HCT116 (cell line): ENCODE measurements at regions not wholly inside any gene's neighbourhood (a gene's known extent, or its start where the extent isn't known, plus 50 kb on each side); places are given as distances from the start of the nearest gene placed in this dataset.

Experiments used
- ATAC-seq: fragments of 200-7000 bp; cut with Tn5 transposase; 2 replicates; pipeline ENCODE4 v1.9.1; 2020; ENCODE audit warnings: mild to moderate bottlenecking, moderate library complexity
- BruUV-seq: library from RNA; stranded (reverse); fragments of 400-500 nt; replicated peaks from 2 replicates; lab custom pipeline; 2021; lab: Mats Ljungman, UMichigan
- CTCF ChIA-PET: fragments of 300-600 bp; sonication (Branson Sonifier 250); formaldehyde crosslinking; loops from one replicate; lab custom pipeline; 2021; ENCODE audit warnings: antibody characterized with exemption; lab: Charles Lee
- POLR2A ChIA-PET: fragments of 300-600, 350-600 bp; sonication (Branson Sonifier 250); formaldehyde crosslinking; loops from one replicate; lab custom pipeline; 2021; ENCODE audit warnings: antibody characterized with exemption; lab: Charles Lee
- RAD21 ChIA-PET, 2 experiments: fragments of 300-600 bp; sonication (Branson Sonifier 250); formaldehyde crosslinking; loops; one replicate each; lab custom pipeline; 2023; ENCODE audit warnings: low total read pairs in 2 of 2; ENCODE audit not compliant: uncharacterized antibody in 2 of 2, unreplicated experiment in 2 of 2, low non-redundant PET in 1 of 2; lab: Charles Lee
- DNase-seq: peaks from one replicate; pipeline ENCODE4 v3.0.0-alpha.2; 2010; ENCODE audit warnings: low read depth, low spot score
- H2AFZ ChIP-seq: fragments of 200-600 bp; shearing (Covaris generic), sonication (generic); 2 replicates; pipeline ENCODE4 v1.6.1; 2017; ENCODE audit warnings: low read depth, mixed run types, mixed read lengths, antibody characterized with exemption, low read length; ENCODE audit not compliant: poor library complexity, severe bottlenecking
- H3K27ac ChIP-seq: 2 replicates; pipeline ENCODE4 v1.5.1; 2012; ENCODE audit warnings: low read depth, low read length
- H3K27me3 ChIP-seq: fragments of 200-600 bp; sonication (generic); 2 replicates; pipeline ENCODE4 v1.6.1; 2016; ENCODE audit warnings: mixed run types, low read length, mixed read lengths; ENCODE audit not compliant: insufficient read depth
- H3K36me3 ChIP-seq, 2 experiments: fragments of 200-500 bp in 1 of 2; fragments of 200-600 bp in 1 of 2; sonication (Bioruptor generic) in 1 of 2; sonication (generic) in 1 of 2; 2 replicates each; pipeline versions ENCODE4 v1.5.1 to v1.6.1; 2014 to 2016; ENCODE audit warnings: low read length in 2 of 2, inconsistent platforms in 1 of 2, mixed read lengths in 1 of 2, mixed run types in 1 of 2; ENCODE audit not compliant: insufficient read depth in 2 of 2, control insufficient read depth in 1 of 2
- H3K4me1 ChIP-seq, 2 experiments: fragments of 200-600 bp in 1 of 2; sonication (generic) in 1 of 2; 2 replicates each; pipeline versions ENCODE4 v1.5.1 to v1.6.1; 2012 to 2017; ENCODE audit warnings: low read length in 2 of 2, inconsistent platforms in 1 of 2, mild to moderate bottlenecking in 1 of 2, mixed read lengths in 1 of 2, mixed run types in 1 of 2, moderate library complexity in 1 of 2; ENCODE audit not compliant: insufficient read depth in 2 of 2, control insufficient read depth in 1 of 2
- H3K4me2 ChIP-seq: fragments of 200-600 bp; sonication (generic); 2 replicates; pipeline ENCODE4 v1.6.1; 2017; ENCODE audit warnings: mixed run types, low read length, mixed read lengths
- H3K4me3 ChIP-seq, 2 experiments: fragments of 200-600 bp in 1 of 2; sonication (generic) in 1 of 2; replicated peaks in 1 of 2; 2 replicates each; pipeline ENCODE4 v1.5.1; 2011 to 2016; ENCODE audit warnings: low read length in 2 of 2, control low read depth in 1 of 2, low read depth in 1 of 2, mild to moderate bottlenecking in 1 of 2, mixed read lengths in 1 of 2, mixed run types in 1 of 2
- H3K79me2 ChIP-seq: fragments of 200-600 bp; sonication (generic); 2 replicates; pipeline ENCODE4 v1.6.1; 2017; ENCODE audit warnings: mild to moderate bottlenecking, mixed run types, low read length, moderate library complexity, mixed read lengths; ENCODE audit not compliant: insufficient read depth
- H3K9ac ChIP-seq: fragments of 200-600 bp; sonication (generic); 2 replicates; pipeline ENCODE4 v1.6.1; 2016; ENCODE audit warnings: low read length, mixed read lengths
- H3K9me2 ChIP-seq: fragments of 200-600 bp; sonication (generic), shearing (Covaris generic); 2 replicates; pipeline ENCODE4 v1.6.1; 2017; ENCODE audit warnings: mixed run types, mild to moderate bottlenecking, moderate library complexity; ENCODE audit not compliant: insufficient read depth
- H3K9me3 ChIP-seq, 2 experiments: fragments of 200-500 bp in 1 of 2; fragments of 200-600 bp in 1 of 2; sonication (Bioruptor generic) in 1 of 2; sonication (generic) in 1 of 2; 2 replicates each; pipeline ENCODE4 v1.6.1; 2014 to 2017; ENCODE audit warnings: low read length in 2 of 2, mixed read lengths in 2 of 2, inconsistent platforms in 1 of 2, low read depth in 1 of 2, mild to moderate bottlenecking in 1 of 2, mixed run types in 1 of 2, moderate library complexity in 1 of 2; ENCODE audit not compliant: control insufficient read depth in 1 of 2, insufficient read depth in 1 of 2
- H4K20me1 ChIP-seq: fragments of 200-600 bp; sonication (generic), shearing (Covaris generic); 2 replicates; pipeline ENCODE4 v1.6.1; 2017; ENCODE audit warnings: mixed run types, mild to moderate bottlenecking, moderate library complexity; ENCODE audit not compliant: insufficient read depth
- ATF3 ChIP-seq: IDR thresholded peaks from 2 replicates; pipeline ENCODE4 v1.6.1; 2012
- CBX3 ChIP-seq: IDR thresholded peaks from 2 replicates; pipeline ENCODE4 v1.6.1; 2012; ENCODE audit warnings: low read depth
- CEBPB ChIP-seq: IDR thresholded peaks from 2 replicates; pipeline ENCODE4 v1.6.1; 2012; ENCODE audit warnings: low read depth
- EGR1 ChIP-seq: IDR thresholded peaks from 2 replicates; pipeline ENCODE4 v1.6.1; 2012; ENCODE audit warnings: low read depth
- ELF1 ChIP-seq: IDR thresholded peaks from 2 replicates; pipeline ENCODE4 v1.6.1; 2012; ENCODE audit warnings: low read depth, borderline replicate concordance
- EZH2 ChIP-seq: fragments of 200-600 bp; sonication (generic); IDR thresholded peaks from 2 replicates; pipeline ENCODE4 v1.6.1; 2017; ENCODE audit warnings: antibody characterized with exemption, mixed run types
- EZH2phosphoT487 ChIP-seq: fragments of 200-600 bp; IDR thresholded peaks from 2 replicates; pipeline ENCODE4 v1.6.1; 2018; ENCODE audit warnings: antibody characterized with exemption, borderline replicate concordance
- JUND ChIP-seq: IDR thresholded peaks from 2 replicates; pipeline ENCODE4 v1.6.1; 2012
- MAX ChIP-seq: IDR thresholded peaks from 2 replicates; pipeline ENCODE4 v1.6.1; 2012
- POLR2A ChIP-seq: IDR thresholded peaks from 2 replicates; pipeline ENCODE4 v1.7.0; 2011; ENCODE audit warnings: borderline replicate concordance; ENCODE audit not compliant: insufficient read depth, insufficient read length; ENCODE audit errors: extremely low read depth
- RAD21 ChIP-seq: IDR thresholded peaks from 2 replicates; pipeline ENCODE4 v1.6.1; 2012; ENCODE audit warnings: low read depth, mild to moderate bottlenecking
- REST ChIP-seq: IDR thresholded peaks from 2 replicates; pipeline ENCODE4 v1.6.1; 2012; ENCODE audit warnings: low read depth
- SP1 ChIP-seq: IDR thresholded peaks from 2 replicates; pipeline ENCODE4 v1.6.1; 2012; ENCODE audit warnings: low read depth
- SRF ChIP-seq: IDR thresholded peaks from 2 replicates; pipeline ENCODE4 v1.6.1; 2012; ENCODE audit warnings: low read depth
- TCF7L2 ChIP-seq: IDR thresholded peaks from 2 replicates; pipeline ENCODE4 v1.7.0; 2011; ENCODE audit warnings: borderline replicate concordance, inconsistent platforms; ENCODE audit not compliant: insufficient read depth, insufficient read length; ENCODE audit errors: extremely low read depth
- YY1 ChIP-seq: IDR thresholded peaks from 2 replicates; pipeline ENCODE4 v1.6.1; 2011; ENCODE audit warnings: low read length, low read depth, moderate library complexity, mild to moderate bottlenecking; ENCODE audit not compliant: insufficient replicate concordance; ENCODE audit errors: extremely low read depth
- ZBTB33 ChIP-seq: IDR thresholded peaks from 2 replicates; pipeline ENCODE4 v1.6.1; 2011; ENCODE audit warnings: mild to moderate bottlenecking, low read length, moderate library complexity; ENCODE audit not compliant: insufficient replicate concordance; ENCODE audit errors: extremely low read depth
- ZFX ChIP-seq: fragments of 450-650 bp; IDR thresholded peaks from 2 replicates; pipeline ENCODE4 v1.6.1; 2017
- intact Hi-C: fragments of 100-400 bp; cut with micrococcal nuclease; formaldehyde crosslinking; loops from 2 replicates; pipeline ENCODE4 v1.10.0; 2022

GRCh38 chr4:123304151-123304964 is 92.2 kb upstream of the SPRY1 start:
- Histone ChIP-seq H3K9me3 (no peaks in the 10 kb centered on the region), H3K9me2 (no peaks in the 10 kb centered on the region), H3K36me3 (no peaks in the 10 kb centered on the region), H3K4me2 (no peak overlapping the region), H3K27me3 (no peaks in the 10 kb centered on the region), H2AFZ (no peak overlapping the region), H3K79me2 (no peaks in the 10 kb centered on the region), H3K4me3 (no peak overlapping the region), H4K20me1 (no peaks in the 10 kb centered on the region), H3K4me1 (no peaks in the 10 kb centered on the region), H3K9ac (no peak overlapping the region), H3K27ac (no peak overlapping the region)
- ChIA-PET CTCF (no interaction called here), RAD21 (no interaction called here), POLR2A (no interaction called here)
- no peak for ATAC-seq
- no TSS peak for BruUV-seq
- intact Hi-C loops, result no loop called here
- TF ChIP-seq CBX3 (no peak), CEBPB (no peak), YY1 (no peak), POLR2A (no peak), REST (no peak), SRF (no peak), EGR1 (no peak), RAD21 (no peak), TCF7L2 (no peak), ZBTB33 (no peak), ZFX (no peak), JUND (no peak), MAX (no peak), EZH2 (no peak), EZH2phosphoT487 (no peak), ATF3 (no peak), SP1 (no peak), ELF1 (no peak)
- no peak for DNase-seq
